ENCODE measurements at regions not wholly inside any gene's neighbourhood (a gene's known extent, or its start where the extent isn't known, plus 50 kb on each side); places are given as distances from the start of the nearest gene placed in this dataset.

GRCh38 chr1:81325397-81325796, 475.3 kb upstream of the ADGRL2 start:
- no peaks in the 10 kb centered on the region for H3K27me3 Mint-ChIP-seq (ENCODE audit: low read depth)
- H3K4me3 Mint-ChIP-seq (ENCODE audit: low read depth): no peak overlapping the region
- no peak for DNase-seq (ENCODE audit: low spot score)
- no peaks in the 10 kb centered on the region for H3K4me1 Mint-ChIP-seq (ENCODE audit: low read depth)
- H3K36me3 Mint-ChIP-seq (ENCODE audit: low read depth): no peaks in the 10 kb centered on the region
- intact Hi-C loops (cut with micrococcal nuclease): no loop called here
- H3K27ac Mint-ChIP-seq: no peak overlapping the region
- no peaks in the 10 kb centered on the region for H3K9me3 Mint-ChIP-seq

- Mint-ChIP-seq H3K4me1 (ENCODE audit: low read depth) (no peaks in the 10 kb centered on the region), H3K27ac (no peak overlapping the region), H3K9me3 (no peaks in the 10 kb centered on the region), H3K4me3 (ENCODE audit: low read depth) (no peak overlapping the region), H3K27me3 (ENCODE audit: low read depth) (no peaks in the 10 kb centered on the region), H3K36me3 (ENCODE audit: low read depth) (no peaks in the 10 kb centered on the region)
- intact Hi-C loops (cut with micrococcal nuclease): no loop called here
- DNase-seq (ENCODE audit: low spot score): no peak
Observed at GRCh38 chr1:81323862-81324261, 476.9 kb upstream of the ADGRL2 start.

- intact Hi-C loops (cut with micrococcal nuclease): no loop called here
- no peak overlapping the region for H3K4me3 Mint-ChIP-seq (ENCODE audit: low read depth)
- H3K27me3 Mint-ChIP-seq (ENCODE audit: low read depth): no peaks in the 10 kb centered on the region
- H3K9me3 Mint-ChIP-seq: no peaks in the 10 kb centered on the region
- H3K4me1 Mint-ChIP-seq (ENCODE audit: low read depth): no peaks in the 10 kb centered on the region
- H3K27ac Mint-ChIP-seq: no peak overlapping the region
- DNase-seq (ENCODE audit: low spot score): no peak
- H3K36me3 Mint-ChIP-seq (ENCODE audit: low read depth): no peaks in the 10 kb centered on the region
Observed at GRCh38 chr1:81317191-81317590, 483.5 kb upstream of the ADGRL2 start.

GRCh38 chr1:81314513-81315233, 486.1 kb upstream of the ADGRL2 start:
- DNase-seq (ENCODE audit: low spot score): no peak
- no peaks in the 10 kb centered on the region for H3K4me1 Mint-ChIP-seq (ENCODE audit: low read depth)
- H3K9me3 Mint-ChIP-seq: no peaks in the 10 kb centered on the region
- intact Hi-C loops (cut with micrococcal nuclease): no loop called here
- no peaks in the 10 kb centered on the region for H3K27me3 Mint-ChIP-seq (ENCODE audit: low read depth)
- H3K36me3 Mint-ChIP-seq (ENCODE audit: low read depth): no peaks in the 10 kb centered on the region
- H3K27ac Mint-ChIP-seq: no peak overlapping the region
- no peak overlapping the region for H3K4me3 Mint-ChIP-seq (ENCODE audit: low read depth)

GRCh38 chr1:81313289-81313688, 487.4 kb upstream of the ADGRL2 start:
- Mint-ChIP-seq H3K4me3 (ENCODE audit: low read depth) (no peak overlapping the region), H3K36me3 (ENCODE audit: low read depth) (no peaks in the 10 kb centered on the region), H3K9me3 (no peaks in the 10 kb centered on the region), H3K4me1 (ENCODE audit: low read depth) (no peaks in the 10 kb centered on the region), H3K27ac (no peak overlapping the region), H3K27me3 (ENCODE audit: low read depth) (no peaks in the 10 kb centered on the region)
- intact Hi-C loops (cut with micrococcal nuclease): no loop called here
- no peak for DNase-seq (ENCODE audit: low spot score)

- Mint-ChIP-seq H3K27me3 (ENCODE audit: low read depth) (no peaks in the 10 kb centered on the region), H3K27ac (no peak overlapping the region), H3K9me3 (no peaks in the 10 kb centered on the region), H3K4me1 (ENCODE audit: low read depth) (no peaks in the 10 kb centered on the region), H3K36me3 (ENCODE audit: low read depth) (no peaks in the 10 kb centered on the region), H3K4me3 (ENCODE audit: low read depth) (no peak overlapping the region)
- intact Hi-C loops (cut with micrococcal nuclease): no loop called here
- DNase-seq (ENCODE audit: low spot score): no peak
Observed at GRCh38 chr1:81312272-81312754, 488.4 kb upstream of the ADGRL2 start.

GRCh38 chr1:81310250-81310649, 490.5 kb upstream of the ADGRL2 start:
- Mint-ChIP-seq H3K4me3 (ENCODE audit: low read depth) (no peak overlapping the region), H3K4me1 (ENCODE audit: low read depth) (no peaks in the 10 kb centered on the region), H3K9me3 (no peaks in the 10 kb centered on the region)

GRCh38 chr1:81308191-81308590, 492.5 kb upstream of the ADGRL2 start:
- DNase-seq (ENCODE audit: low spot score): no peak
- no peaks in the 10 kb centered on the region for H3K36me3 Mint-ChIP-seq (ENCODE audit: low read depth)
- H3K27ac Mint-ChIP-seq: no peak overlapping the region
- no peaks in the 10 kb centered on the region for H3K27me3 Mint-ChIP-seq (ENCODE audit: low read depth)
- H3K9me3 Mint-ChIP-seq: no peaks in the 10 kb centered on the region
- intact Hi-C loops (cut with micrococcal nuclease): no loop called here
- H3K4me1 Mint-ChIP-seq (ENCODE audit: low read depth): no peaks in the 10 kb centered on the region
- H3K4me3 Mint-ChIP-seq (ENCODE audit: low read depth): no peak overlapping the region

More at GRCh38 chr1:81310250-81310649, 490.5 kb upstream of the ADGRL2 start:
- intact Hi-C loops (cut with micrococcal nuclease): no loop called here
- Mint-ChIP-seq H3K27ac (no peak overlapping the region), H3K36me3 (ENCODE audit: low read depth) (no peaks in the 10 kb centered on the region), H3K27me3 (ENCODE audit: low read depth) (no peaks in the 10 kb centered on the region)
- DNase-seq (ENCODE audit: low spot score): no peak

GRCh38 chr1:81307786-81308185, 492.9 kb upstream of the ADGRL2 start:
- no peaks in the 10 kb centered on the region for H3K27me3 Mint-ChIP-seq (ENCODE audit: low read depth)
- H3K4me1 Mint-ChIP-seq (ENCODE audit: low read depth): no peaks in the 10 kb centered on the region
- H3K9me3 Mint-ChIP-seq: no peaks in the 10 kb centered on the region
- H3K27ac Mint-ChIP-seq: no peak overlapping the region
- no peak for DNase-seq (ENCODE audit: low spot score)
- no peak overlapping the region for H3K4me3 Mint-ChIP-seq (ENCODE audit: low read depth)
- intact Hi-C loops (cut with micrococcal nuclease): no loop called here
- H3K36me3 Mint-ChIP-seq (ENCODE audit: low read depth): no peaks in the 10 kb centered on the region

GRCh38 chr1:81305997-81306452, 494.7 kb upstream of the ADGRL2 start:
- Mint-ChIP-seq H3K36me3 (ENCODE audit: low read depth) (no peaks in the 10 kb centered on the region), H3K4me3 (ENCODE audit: low read depth) (no peak overlapping the region), H3K27ac (no peak overlapping the region), H3K4me1 (ENCODE audit: low read depth) (no peaks in the 10 kb centered on the region), H3K27me3 (ENCODE audit: low read depth) (no peaks in the 10 kb centered on the region), H3K9me3 (no peaks in the 10 kb centered on the region)
- intact Hi-C loops (cut with micrococcal nuclease): no loop called here
- DNase-seq (ENCODE audit: low spot score): no peak

- Mint-ChIP-seq H3K27ac (no peak overlapping the region), H3K36me3 (ENCODE audit: low read depth) (no peaks in the 10 kb centered on the region), H3K9me3 (no peaks in the 10 kb centered on the region), H3K4me1 (ENCODE audit: low read depth) (no peaks in the 10 kb centered on the region), H3K27me3 (ENCODE audit: low read depth) (no peaks in the 10 kb centered on the region), H3K4me3 (ENCODE audit: low read depth) (no peak overlapping the region)
- DNase-seq (ENCODE audit: low spot score): no peak
- intact Hi-C loops (cut with micrococcal nuclease): no loop called here
Observed at GRCh38 chr1:81304187-81304586, 496.5 kb upstream of the ADGRL2 start.

GRCh38 chr1:81299892-81300291, 500.8 kb upstream of the ADGRL2 start:
- Mint-ChIP-seq H3K27ac (no peak overlapping the region), H3K36me3 (ENCODE audit: low read depth) (no peaks in the 10 kb centered on the region), H3K9me3 (no peaks in the 10 kb centered on the region), H3K27me3 (ENCODE audit: low read depth) (no peaks in the 10 kb centered on the region), H3K4me1 (ENCODE audit: low read depth) (no peaks in the 10 kb centered on the region), H3K4me3 (ENCODE audit: low read depth) (no peak overlapping the region)
- intact Hi-C loops (cut with micrococcal nuclease): no loop called here
- DNase-seq (ENCODE audit: low spot score): no peak

- Mint-ChIP-seq H3K27me3 (ENCODE audit: low read depth) (no peaks in the 10 kb centered on the region), H3K4me1 (ENCODE audit: low read depth) (no peaks in the 10 kb centered on the region), H3K36me3 (ENCODE audit: low read depth) (no peaks in the 10 kb centered on the region), H3K4me3 (ENCODE audit: low read depth) (no peak overlapping the region), H3K27ac (no peak overlapping the region), H3K9me3 (no peaks in the 10 kb centered on the region)
- DNase-seq (ENCODE audit: low spot score): no peak
- intact Hi-C loops (cut with micrococcal nuclease): no loop called here
Observed at GRCh38 chr1:81298266-81298665, 502.5 kb upstream of the ADGRL2 start.

- no peaks in the 10 kb centered on the region for H3K4me1 Mint-ChIP-seq (ENCODE audit: low read depth)
- H3K27ac Mint-ChIP-seq: no peak overlapping the region
- intact Hi-C loops (cut with micrococcal nuclease): no loop called here
- no peak for DNase-seq (ENCODE audit: low spot score)
- H3K36me3 Mint-ChIP-seq (ENCODE audit: low read depth): no peaks in the 10 kb centered on the region
- no peaks in the 10 kb centered on the region for H3K27me3 Mint-ChIP-seq (ENCODE audit: low read depth)
- H3K4me3 Mint-ChIP-seq (ENCODE audit: low read depth): no peak overlapping the region
- no peaks in the 10 kb centered on the region for H3K9me3 Mint-ChIP-seq
Observed at GRCh38 chr1:81296601-81297000, 504.1 kb upstream of the ADGRL2 start.

Measured in activated T-helper 2 cell treated with anti-CD3 and anti-CD28 coated beads, Interferon-gamma antibody, Interleukin-2, Interleukin-4, amounts not matched to agents 10 μg/mL and 5 μg/mL and 100 μg/mL, durations not matched to agents 14 hours and 24 hours and 36 hours (primary cell).